Brain microvascular endothelial cell (primary cell): ENCODE measurements at regions not wholly inside any gene's neighbourhood (a gene's known extent, or its start where the extent isn't known, plus 50 kb on each side); places are given as distances from the start of the nearest gene placed in this dataset.

ENCODE experiments used
- DNase-seq: peaks from one replicate; pipeline ENCODE4 v3.0.0-alpha.2; 2020
- H3K27ac ChIP-seq: fragments of 250-450 bp; sonication (Bioruptor Pico); 2 replicates; pipeline ENCODE4 v1.5.1; 2020; ENCODE audit warnings: mild to moderate bottlenecking, moderate library complexity
- H3K27me3 ChIP-seq: fragments of 250-450 bp; sonication (Bioruptor Pico); replicated peaks from 2 replicates; pipeline ENCODE4 v1.5.1; 2020; ENCODE audit warnings: mild to moderate bottlenecking
- H3K36me3 ChIP-seq: fragments of 250-450 bp; sonication (Bioruptor Pico); replicated peaks from 2 replicates; pipeline ENCODE4 v1.5.1; 2020; ENCODE audit warnings: mild to moderate bottlenecking
- H3K4me3 ChIP-seq: 2 replicates; pipeline ENCODE4 v1.5.1; 2011; ENCODE audit warnings: low read depth, mild to moderate bottlenecking, control low read depth, low read length, moderate library complexity
- in situ Hi-C: cut with HindIII; loops from 2 replicates; pipeline ENCODE4 v1.10.0; 2017; ENCODE audit warnings: low sequenced_read_pairs, low pct_ligation_motif_present
- TF ChIP-seq, protein P1 (sequence below): IDR thresholded peaks from 2 replicates; pipeline ENCODE4 v1.5.1; 2011; ENCODE audit warnings: low read depth, mild to moderate bottlenecking, moderate library complexity, low read length, control low read depth, inconsistent platforms; ENCODE audit errors: missing control alignments

GRCh38 chr1:201624741-201625225 lies 85.9 kb downstream of the NAV1 start:
- Histone ChIP-seq H3K4me3 (no peak overlapping the region), H3K27me3 (no peaks in the 10 kb centered on the region), H3K27ac (peak overlapping the region; percentile 73), H3K36me3 (peaks cover 15% of the 10 kb centered on the region)
- in situ Hi-C loops, result no loop called here
- TF ChIP-seq, protein P1, sequence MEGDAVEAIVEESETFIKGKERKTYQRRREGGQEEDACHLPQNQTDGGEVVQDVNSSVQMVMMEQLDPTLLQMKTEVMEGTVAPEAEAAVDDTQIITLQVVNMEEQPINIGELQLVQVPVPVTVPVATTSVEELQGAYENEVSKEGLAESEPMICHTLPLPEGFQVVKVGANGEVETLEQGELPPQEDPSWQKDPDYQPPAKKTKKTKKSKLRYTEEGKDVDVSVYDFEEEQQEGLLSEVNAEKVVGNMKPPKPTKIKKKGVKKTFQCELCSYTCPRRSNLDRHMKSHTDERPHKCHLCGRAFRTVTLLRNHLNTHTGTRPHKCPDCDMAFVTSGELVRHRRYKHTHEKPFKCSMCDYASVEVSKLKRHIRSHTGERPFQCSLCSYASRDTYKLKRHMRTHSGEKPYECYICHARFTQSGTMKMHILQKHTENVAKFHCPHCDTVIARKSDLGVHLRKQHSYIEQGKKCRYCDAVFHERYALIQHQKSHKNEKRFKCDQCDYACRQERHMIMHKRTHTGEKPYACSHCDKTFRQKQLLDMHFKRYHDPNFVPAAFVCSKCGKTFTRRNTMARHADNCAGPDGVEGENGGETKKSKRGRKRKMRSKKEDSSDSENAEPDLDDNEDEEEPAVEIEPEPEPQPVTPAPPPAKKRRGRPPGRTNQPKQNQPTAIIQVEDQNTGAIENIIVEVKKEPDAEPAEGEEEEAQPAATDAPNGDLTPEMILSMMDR, result no peak
- no peak for DNase-seq

- no peaks in the 10 kb centered on the region for H3K27me3 ChIP-seq
- no peak overlapping the region for H3K4me3 ChIP-seq
- TF ChIP-seq, protein P1, result peak; percentile 58
- peak overlapping the region; percentile 73 for H3K27ac ChIP-seq
- in situ Hi-C loops, result no loop called here
- peak; percentile 92 for DNase-seq
- H3K36me3 ChIP-seq, result peaks cover 16% of the 10 kb centered on the region
These were observed 86.4 kb downstream of the NAV1 start for GRCh38 chr1:201625226-201625761.

- no peak for DNase-seq
- in situ Hi-C loops, result no loop called here
- peaks cover 18% of the 10 kb centered on the region for H3K36me3 ChIP-seq
- H3K27ac ChIP-seq, result peak overlapping the region; percentile 73
- no peaks in the 10 kb centered on the region for H3K27me3 ChIP-seq
- no peak overlapping the region for H3K4me3 ChIP-seq
- TF ChIP-seq, protein P1, result no peak
These were observed 86.9 kb downstream of the NAV1 start for GRCh38 chr1:201625851-201626251.

GRCh38 chr1:201626629-201627275 lies 87.8 kb downstream of the NAV1 start:
- peaks cover 22% of the 10 kb centered on the region for H3K36me3 ChIP-seq
- no peaks in the 10 kb centered on the region for H3K27me3 ChIP-seq
- TF ChIP-seq, protein P1, result no peak
- in situ Hi-C loops, result no loop called here
- H3K27ac ChIP-seq, result peak overlapping the region; percentile 73
- DNase-seq, result no peak
- no peak overlapping the region for H3K4me3 ChIP-seq

GRCh38 chr1:201628490-201628889 lies 89.6 kb downstream of the NAV1 start:
- DNase-seq, result no peak
- TF ChIP-seq, protein P1, result no peak
- in situ Hi-C loops, result no loop called here
- H3K27ac ChIP-seq, result no peak overlapping the region
- H3K4me3 ChIP-seq, result no peak overlapping the region
- H3K27me3 ChIP-seq, result no peaks in the 10 kb centered on the region
- peaks cover 20% of the 10 kb centered on the region for H3K36me3 ChIP-seq
